BJ (cell line): ENCODE measurements at regions not wholly inside any gene's neighbourhood (a gene's known extent, or its start where the extent isn't known, plus 50 kb on each side); places are given as distances from the start of the nearest gene placed in this dataset.

Experiments used
- CTCF ChIA-PET: fragments of 350-600 bp; formaldehyde crosslinking; extraction: SDS; loops from one replicate; lab custom pipeline; 2021; ENCODE audit warnings: antibody characterized with exemption, inconsistent platforms; lab: Yijun Ruan, JAX
- POLR2A ChIA-PET: fragments of 300-600 bp; sonication (Branson Sonifier 250); formaldehyde crosslinking; extraction: SDS; loops from one replicate; lab custom pipeline; 2021; ENCODE audit warnings: antibody characterized with exemption; lab: Charles Lee
- DNase-seq: peaks from one replicate; pipeline ENCODE4 v3.0.0-alpha.2; 2011; ENCODE audit warnings: low read depth
- H3K27me3 ChIP-seq: 2 replicates; pipeline ENCODE4 v1.6.0; 2011; ENCODE audit warnings: low read length; ENCODE audit not compliant: control insufficient read depth, insufficient read depth
- H3K36me3 ChIP-seq: 2 replicates; pipeline ENCODE4 v1.5.1; 2011; ENCODE audit warnings: low read length; ENCODE audit not compliant: control insufficient read depth, insufficient read depth
- H3K4me3 ChIP-seq: 2 replicates; pipeline ENCODE4 v1.5.1; 2011; ENCODE audit warnings: low read depth, mild to moderate bottlenecking, control low read depth, low read length
- CTCF ChIP-seq: IDR thresholded peaks from 2 replicates; pipeline ENCODE4 v1.5.1; 2011; ENCODE audit warnings: low read depth, mild to moderate bottlenecking, control low read depth, inconsistent platforms, low read length, moderate library complexity; ENCODE audit not compliant: insufficient read depth

DNA sequence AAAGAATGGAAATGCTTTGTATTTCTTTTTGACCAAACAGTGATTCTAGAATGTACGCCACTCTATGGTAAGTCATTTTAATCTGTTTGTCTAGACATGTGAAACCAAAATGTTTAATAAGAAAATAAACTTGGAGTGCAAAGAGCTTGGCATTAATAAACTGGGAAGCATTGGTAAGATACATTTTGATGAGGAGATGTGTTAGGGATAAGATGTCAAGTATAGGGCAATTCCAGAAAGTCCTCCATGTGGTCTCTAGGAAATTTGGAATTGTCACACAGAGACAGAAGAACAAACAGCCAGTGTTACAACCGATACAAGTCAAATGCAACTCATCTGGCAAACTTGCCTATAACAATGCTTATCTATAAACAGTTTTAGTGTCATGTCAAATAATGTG, 410.7 kb upstream of the SEMA3A start:
- ChIA-PET POLR2A (no interaction called here), CTCF (no interaction called here)
- Histone ChIP-seq H3K27me3 (no peaks in the 10 kb centered on the region), H3K36me3 (no peaks in the 10 kb centered on the region), H3K4me3 (no peak overlapping the region)
- TF ChIP-seq CTCF = no peak
- DNase-seq = no peak

GRCh38 chr7:84603545-84603944, 409.0 kb upstream of the SEMA3A start:
- ChIA-PET CTCF (no interaction called here), POLR2A (no interaction called here)
- TF ChIP-seq CTCF = no peak
- H3K27me3 ChIP-seq = no peaks in the 10 kb centered on the region
- no peak overlapping the region for H3K4me3 ChIP-seq
- no peaks in the 10 kb centered on the region for H3K36me3 ChIP-seq
- DNase-seq = no peak

DNA sequence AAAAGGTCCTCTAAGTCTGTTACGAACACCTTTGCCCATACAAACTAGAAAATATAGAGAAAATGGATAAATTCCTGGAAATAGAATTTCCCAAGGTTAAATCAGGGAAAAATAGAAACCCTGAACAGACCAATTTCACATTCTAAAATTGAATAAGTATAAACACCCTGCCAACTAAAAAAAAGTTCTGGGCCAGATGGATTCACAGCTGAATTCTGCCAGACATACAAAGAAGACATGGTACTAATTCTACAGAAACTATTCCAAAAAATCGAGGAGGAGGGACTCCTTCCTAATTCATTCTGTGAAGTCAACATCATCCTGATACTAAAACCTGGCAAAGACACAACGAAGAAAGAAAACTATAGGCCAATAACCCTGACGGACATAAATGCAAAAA, 400.4 kb upstream of the SEMA3A start:
- CTCF ChIA-PET = interaction anchor here (1.0 kb wide), 1 partner anchor 14 kb away, joined by 3 read pairs; no protein-coding TSS in a partner anchor
- Histone ChIP-seq H3K27me3 (no peaks in the 10 kb centered on the region), H3K4me3 (no peak overlapping the region), H3K36me3 (no peaks in the 10 kb centered on the region)
- no peak for DNase-seq
- POLR2A ChIA-PET = no interaction called here
- no peak for TF ChIP-seq CTCF

GRCh38 chr7:84591897-84592296, 397.3 kb upstream of the SEMA3A start:
- no peak for TF ChIP-seq CTCF
- POLR2A ChIA-PET = no interaction called here
- no peak for DNase-seq
- no peak overlapping the region for H3K4me3 ChIP-seq
- H3K27me3 ChIP-seq = no peaks in the 10 kb centered on the region
- CTCF ChIA-PET = no interaction called here
- H3K36me3 ChIP-seq = no peaks in the 10 kb centered on the region

DNA sequence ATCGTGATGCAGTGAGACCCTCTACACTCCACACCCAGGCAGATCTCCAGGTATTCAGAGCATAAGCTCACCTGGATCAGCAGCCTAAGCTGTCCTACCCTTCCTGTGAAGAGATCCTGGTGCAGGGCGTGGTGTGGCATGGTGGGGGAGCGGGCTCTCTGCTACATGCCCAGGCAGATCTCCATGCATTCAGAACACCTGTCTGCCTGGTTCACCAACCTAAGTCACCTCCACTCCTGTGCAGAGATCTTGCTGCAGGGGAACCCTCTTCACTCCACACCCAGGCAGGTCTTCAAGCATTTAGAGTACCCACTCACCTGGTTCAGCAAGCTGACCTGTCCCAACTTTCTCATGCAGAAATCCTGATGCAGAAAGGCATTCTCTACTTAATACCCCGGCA, 394.4 kb upstream of the SEMA3A start:
- CTCF ChIA-PET = interaction anchor here (1.2 kb wide), 1 partner anchor 12 kb away, joined by 3 read pairs; no protein-coding TSS in a partner anchor

More for the DNA sequence above, 394.4 kb upstream of the SEMA3A start:
- TF ChIP-seq CTCF = no peak
- no peak for DNase-seq
- Histone ChIP-seq H3K36me3 (no peaks in the 10 kb centered on the region), H3K4me3 (no peak overlapping the region), H3K27me3 (no peaks in the 10 kb centered on the region)
- POLR2A ChIA-PET = no interaction called here
